Loucy (cell line): ENCODE measurements at regions not wholly inside any gene's neighbourhood (a gene's known extent, or its start where the extent isn't known, plus 50 kb on each side); places are given as distances from the start of the nearest gene placed in this dataset.

Experiments
- H2AFZ ChIP-seq: fragments of 200-600 bp; sonication (generic); 2 replicates; pipeline ENCODE4 v1.6.0; 2016; ENCODE audit warnings: antibody characterized with exemption, mild to moderate bottlenecking, low read length, moderate library complexity
- H3F3A ChIP-seq: fragments of 200-600 bp; 2 replicates; pipeline ENCODE4 v1.6.0; 2016; ENCODE audit warnings: antibody characterized with exemption, low read depth, mild to moderate bottlenecking
- H3K27me3 ChIP-seq: fragments of 200-600 bp; sonication (generic); 2 replicates; pipeline ENCODE4 v1.6.1; 2014; ENCODE audit warnings: low read length, mild to moderate bottlenecking; ENCODE audit not compliant: insufficient read depth, poor library complexity, severe bottlenecking
- H3K36me3 ChIP-seq: fragments of 200-600 bp; sonication (generic); 2 replicates; pipeline ENCODE4 v1.6.1; 2016; ENCODE audit warnings: low read length; ENCODE audit not compliant: insufficient read depth
- H3K4me1 ChIP-seq: fragments of 200-600 bp; sonication (generic); 2 replicates; pipeline ENCODE4 v1.5.1; 2014; ENCODE audit warnings: low read length, mild to moderate bottlenecking; ENCODE audit not compliant: insufficient read depth, poor library complexity, severe bottlenecking
- H3K4me2 ChIP-seq: fragments of 200-600 bp; sonication (generic); 2 replicates; pipeline ENCODE4 v1.6.0; 2014; ENCODE audit warnings: antibody characterized with exemption, low read length, low read depth, mild to moderate bottlenecking; ENCODE audit not compliant: poor library complexity, severe bottlenecking
- H3K4me3 ChIP-seq: fragments of 200-600 bp; sonication (generic); 2 replicates; pipeline ENCODE4 v1.5.1; 2014; ENCODE audit warnings: low read length, mild to moderate bottlenecking, mixed read lengths; ENCODE audit not compliant: poor library complexity, severe bottlenecking
- H3K79me2 ChIP-seq: fragments of 200-600 bp; sonication (generic); 2 replicates; pipeline ENCODE4 v1.6.1; 2014; ENCODE audit warnings: low read length; ENCODE audit not compliant: insufficient read depth
- H3K9ac ChIP-seq: fragments of 200-600 bp; sonication (generic); 2 replicates; pipeline ENCODE4 v1.6.0; 2014; ENCODE audit warnings: mild to moderate bottlenecking, low read depth, low read length, moderate library complexity; ENCODE audit not compliant: poor library complexity, severe bottlenecking
- H3K9me2 ChIP-seq: fragments of 200-600 bp; sonication (generic); replicated peaks from 2 replicates; pipeline ENCODE4 v1.6.1; 2016; ENCODE audit warnings: low read depth, low read length, mixed read lengths
- H3K9me3 ChIP-seq: fragments of 200-600 bp; sonication (generic); 2 replicates; pipeline ENCODE4 v1.6.1; 2014; ENCODE audit warnings: mild to moderate bottlenecking, antibody characterized with exemption, low read length, low read depth; ENCODE audit not compliant: insufficient read depth
- H4K20me1 ChIP-seq: fragments of 200-600 bp; sonication (generic); 2 replicates; pipeline ENCODE4 v1.6.0; 2014; ENCODE audit warnings: antibody characterized with exemption, low read length, mild to moderate bottlenecking; ENCODE audit not compliant: insufficient read depth, poor library complexity, severe bottlenecking
- EZH2phosphoT487 ChIP-seq: fragments of 200-600 bp; IDR thresholded peaks from 2 replicates; pipeline ENCODE4 v1.6.1; 2018; ENCODE audit warnings: antibody characterized with exemption, mild to moderate bottlenecking, moderate library complexity, borderline replicate concordance
- TF ChIP-seq, protein P1 (sequence below): fragments of 200-600 bp; sonication (generic); conservative IDR thresholded peaks from 2 replicates; pipeline ENCODE4 v1.5.1; 2014; ENCODE audit warnings: mild to moderate bottlenecking, antibody characterized with exemption, low read length

DNA sequence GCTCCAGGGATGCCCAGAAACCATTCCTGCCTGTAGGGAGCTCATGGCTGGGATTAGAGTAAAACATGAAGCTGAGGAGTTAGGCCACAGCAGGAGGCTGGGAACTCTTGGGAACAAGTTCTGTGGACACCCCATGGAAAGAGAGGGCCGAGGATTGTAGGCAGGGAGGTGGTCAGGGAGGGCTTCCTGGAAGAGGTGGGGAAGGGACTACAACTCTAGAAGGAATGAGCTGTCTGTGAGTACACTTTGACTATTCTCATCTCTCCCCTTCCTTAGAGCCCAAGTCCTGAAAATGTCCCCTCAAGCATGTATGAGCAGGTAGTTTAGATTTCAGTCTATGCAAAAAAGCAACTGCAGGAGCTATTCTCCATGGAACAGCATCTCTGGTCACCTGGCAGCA, 139.9 kb upstream of the GLI2 start:
- no peak overlapping the region for H3K4me2 ChIP-seq
- TF ChIP-seq, protein P1, sequence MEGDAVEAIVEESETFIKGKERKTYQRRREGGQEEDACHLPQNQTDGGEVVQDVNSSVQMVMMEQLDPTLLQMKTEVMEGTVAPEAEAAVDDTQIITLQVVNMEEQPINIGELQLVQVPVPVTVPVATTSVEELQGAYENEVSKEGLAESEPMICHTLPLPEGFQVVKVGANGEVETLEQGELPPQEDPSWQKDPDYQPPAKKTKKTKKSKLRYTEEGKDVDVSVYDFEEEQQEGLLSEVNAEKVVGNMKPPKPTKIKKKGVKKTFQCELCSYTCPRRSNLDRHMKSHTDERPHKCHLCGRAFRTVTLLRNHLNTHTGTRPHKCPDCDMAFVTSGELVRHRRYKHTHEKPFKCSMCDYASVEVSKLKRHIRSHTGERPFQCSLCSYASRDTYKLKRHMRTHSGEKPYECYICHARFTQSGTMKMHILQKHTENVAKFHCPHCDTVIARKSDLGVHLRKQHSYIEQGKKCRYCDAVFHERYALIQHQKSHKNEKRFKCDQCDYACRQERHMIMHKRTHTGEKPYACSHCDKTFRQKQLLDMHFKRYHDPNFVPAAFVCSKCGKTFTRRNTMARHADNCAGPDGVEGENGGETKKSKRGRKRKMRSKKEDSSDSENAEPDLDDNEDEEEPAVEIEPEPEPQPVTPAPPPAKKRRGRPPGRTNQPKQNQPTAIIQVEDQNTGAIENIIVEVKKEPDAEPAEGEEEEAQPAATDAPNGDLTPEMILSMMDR = no peak
- no peak for TF ChIP-seq EZH2phosphoT487
- no peaks in the 10 kb centered on the region for H3K9me2 ChIP-seq
- H3K9ac ChIP-seq = no peak overlapping the region
- H3K4me1 ChIP-seq = no peaks in the 10 kb centered on the region
- H4K20me1 ChIP-seq = no peaks in the 10 kb centered on the region
- H3K27me3 ChIP-seq = no peaks in the 10 kb centered on the region
- no peaks in the 10 kb centered on the region for H3K36me3 ChIP-seq
- H3K9me3 ChIP-seq = no peaks in the 10 kb centered on the region
- no peaks in the 10 kb centered on the region for H3F3A ChIP-seq
- no peak overlapping the region for H3K4me3 ChIP-seq
- no peaks in the 10 kb centered on the region for H3K79me2 ChIP-seq
- H2AFZ ChIP-seq = no peak overlapping the region

DNA sequence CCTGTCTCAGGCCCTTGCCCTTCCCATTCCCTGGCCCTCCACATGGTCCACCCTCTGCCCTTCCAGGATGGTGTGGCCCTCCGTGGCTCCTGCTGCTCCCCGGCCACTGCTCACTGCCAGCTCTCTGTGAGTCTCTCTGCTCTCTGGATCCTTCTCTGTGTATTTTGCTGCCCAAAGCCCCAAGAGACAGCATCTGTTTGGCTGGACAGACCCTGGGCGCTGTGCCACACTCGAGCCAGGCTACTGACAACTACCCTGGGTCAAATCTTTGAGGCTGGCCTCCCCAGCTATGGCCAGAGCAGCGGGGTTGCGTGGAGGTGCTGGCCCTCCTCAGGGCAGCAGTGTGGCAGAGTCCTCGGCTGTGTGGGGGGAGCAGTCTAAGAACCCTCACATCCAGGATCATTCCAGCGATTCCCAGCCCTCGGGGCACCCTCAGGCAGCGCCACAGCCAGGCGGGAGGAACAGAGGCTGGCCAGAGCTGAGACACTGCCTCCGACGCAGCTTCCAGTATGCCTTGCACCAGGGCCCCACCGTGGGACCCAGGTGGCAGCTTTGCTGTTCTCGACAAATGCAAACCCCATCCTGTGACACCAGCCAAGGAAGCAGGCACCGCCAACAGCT, 139.4 kb upstream of the GLI2 start:
- H3K36me3 ChIP-seq = no peaks in the 10 kb centered on the region
- no peaks in the 10 kb centered on the region for H4K20me1 ChIP-seq
- no peaks in the 10 kb centered on the region for H3K4me1 ChIP-seq
- H3K4me2 ChIP-seq = no peak overlapping the region
- H3K27me3 ChIP-seq = no peaks in the 10 kb centered on the region
- TF ChIP-seq, protein P1 = no peak
- no peak for TF ChIP-seq EZH2phosphoT487
- no peak overlapping the region for H3K9ac ChIP-seq
- H3K9me3 ChIP-seq = no peaks in the 10 kb centered on the region
- no peaks in the 10 kb centered on the region for H3K79me2 ChIP-seq
- H3K9me2 ChIP-seq = no peaks in the 10 kb centered on the region
- no peak overlapping the region for H2AFZ ChIP-seq
- H3F3A ChIP-seq = no peaks in the 10 kb centered on the region
- H3K4me3 ChIP-seq = no peak overlapping the region

DNA sequence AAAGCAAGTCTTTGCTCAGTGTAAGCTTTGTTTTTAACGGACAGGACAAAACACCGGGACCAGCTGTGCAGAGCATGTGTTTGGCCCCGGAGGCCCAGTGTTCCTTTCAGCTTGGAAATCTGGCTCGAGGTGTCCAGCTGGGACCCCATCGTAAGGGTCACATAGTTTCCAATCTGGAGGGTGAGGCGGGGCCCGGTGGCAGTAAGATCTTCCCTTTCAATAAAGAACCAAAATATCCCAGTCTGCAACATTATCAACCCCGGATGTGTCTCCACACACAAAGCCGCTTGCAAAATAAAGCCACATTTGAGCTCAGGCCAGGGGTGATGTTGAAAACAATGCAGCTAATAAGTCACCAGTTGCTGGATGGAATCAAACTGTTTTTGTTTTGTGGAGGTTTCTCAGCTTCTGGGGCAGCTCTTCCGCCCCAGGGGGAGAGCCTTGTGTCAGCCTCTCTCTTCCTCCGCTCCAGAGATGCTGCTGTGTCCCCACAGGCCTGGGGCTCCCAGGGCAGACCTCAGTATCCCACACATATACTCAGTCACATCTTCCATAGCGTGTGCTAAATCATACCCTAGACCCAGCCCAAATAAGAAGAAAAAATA, 138.6 kb upstream of the GLI2 start:
- H3K4me2 ChIP-seq = no peak overlapping the region
- no peaks in the 10 kb centered on the region for H3F3A ChIP-seq
- H3K9me2 ChIP-seq = no peaks in the 10 kb centered on the region
- no peaks in the 10 kb centered on the region for H4K20me1 ChIP-seq
- H2AFZ ChIP-seq = no peak overlapping the region
- H3K4me3 ChIP-seq = no peak overlapping the region
- H3K4me1 ChIP-seq = no peaks in the 10 kb centered on the region
- TF ChIP-seq EZH2phosphoT487 = no peak
- TF ChIP-seq, protein P1 = no peak
- no peak overlapping the region for H3K9ac ChIP-seq
- H3K27me3 ChIP-seq = no peaks in the 10 kb centered on the region
- no peaks in the 10 kb centered on the region for H3K9me3 ChIP-seq
- H3K36me3 ChIP-seq = no peaks in the 10 kb centered on the region
- H3K79me2 ChIP-seq = no peaks in the 10 kb centered on the region
